ENCODE measurements at regions not wholly inside any gene's neighbourhood (a gene's known extent, or its start where the extent isn't known, plus 50 kb on each side); places are given as distances from the start of the nearest gene placed in this dataset.

DNA sequence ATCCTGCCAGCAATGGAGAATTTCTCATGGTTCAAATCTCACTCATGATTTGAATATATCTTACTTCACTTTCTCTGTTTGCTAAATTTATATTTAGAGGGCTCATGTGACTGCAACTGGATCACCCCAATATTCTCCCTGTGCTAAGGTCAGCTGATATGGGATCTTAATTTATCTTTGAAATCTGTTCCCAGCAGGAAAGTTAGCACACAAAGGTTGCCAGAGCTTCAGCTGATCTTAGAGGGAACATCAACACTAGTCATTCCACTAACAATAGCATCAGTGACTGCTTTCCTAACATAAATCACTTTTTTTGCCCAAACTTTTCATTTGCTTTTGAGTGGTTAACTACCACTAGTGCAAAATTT lies 1270.0 kb downstream of the ARAP2 start:
- TF ChIP-seq CTCF (IDR thresholded peaks at IDR 0.05), result no peak
- no peak for TF ChIP-seq POLR2A (IDR thresholded peaks at IDR 0.05)

Data from stomach (tissue), 4 donors.